Neuronal stem cell (in vitro differentiated cells): ENCODE measurements at regions not wholly inside any gene's neighbourhood (a gene's known extent, or its start where the extent isn't known, plus 50 kb on each side); places are given as distances from the start of the nearest gene placed in this dataset.

Source experiments
- DNase-seq: peaks from one replicate; pipeline ENCODE4 v3.0.0-alpha.2; 2013; ENCODE audit warnings: low spot score
- H2AFZ ChIP-seq: one replicate; pipeline ENCODE4 v1.6.1; 2013; ENCODE audit warnings: mild to moderate bottlenecking, low read length, inconsistent platforms
- H2AK5ac ChIP-seq: 2 replicates; pipeline ENCODE4 v1.6.1; 2013; ENCODE audit warnings: low read depth, mild to moderate bottlenecking, inconsistent platforms, low read length, moderate library complexity, mixed read lengths
- H2BK120ac ChIP-seq: 2 replicates; pipeline ENCODE4 v1.6.1; 2013; ENCODE audit warnings: low read depth, mild to moderate bottlenecking, inconsistent platforms, low read length, moderate library complexity, mixed read lengths
- H2BK12ac ChIP-seq: one replicate; pipeline ENCODE4 v1.6.1; 2013; ENCODE audit warnings: low read length, inconsistent platforms
- H2BK15ac ChIP-seq: 2 replicates; pipeline ENCODE4 v1.6.1; 2013; ENCODE audit warnings: mild to moderate bottlenecking, low read length, inconsistent platforms, mixed read lengths
- H2BK5ac ChIP-seq: one replicate; pipeline ENCODE4 v1.6.1; 2013; ENCODE audit warnings: inconsistent platforms, mild to moderate bottlenecking, low read length, moderate library complexity
- H3K14ac ChIP-seq: one replicate; pipeline ENCODE4 v1.6.1; 2013; ENCODE audit warnings: low read length, inconsistent platforms
- H3K18ac ChIP-seq: 2 replicates; pipeline ENCODE4 v1.6.1; 2013; ENCODE audit warnings: low read length, inconsistent platforms
- H3K23ac ChIP-seq: 2 replicates; pipeline ENCODE4 v1.6.1; 2013; ENCODE audit warnings: low read depth, mild to moderate bottlenecking, mixed read lengths, low read length, inconsistent platforms; ENCODE audit not compliant: poor library complexity
- H3K27ac ChIP-seq: replicated peaks from 3 replicates; pipeline ENCODE4 v1.5.1; 2013; ENCODE audit warnings: low read length, inconsistent platforms
- H3K27me3 ChIP-seq, 3 experiments: 2 replicates each; pipeline ENCODE4 v1.6.1; 2013; ENCODE audit warnings: low read length in 3 of 3, mild to moderate bottlenecking in 2 of 3, inconsistent platforms in 1 of 3, low read depth in 1 of 3, mixed read lengths in 1 of 3, moderate library complexity in 1 of 3; ENCODE audit not compliant: control insufficient read depth in 3 of 3, insufficient read depth in 3 of 3
- H3K36me3 ChIP-seq, 2 donors: replicated peaks in 1 of 2; 2 replicates each; pipeline ENCODE4 v1.6.1; 2013; ENCODE audit warnings: low read length in 2 of 2; ENCODE audit not compliant: control insufficient read depth in 2 of 2, insufficient read depth in 2 of 2
- H3K4ac ChIP-seq: 2 replicates; pipeline ENCODE4 v1.6.1; 2013; ENCODE audit warnings: inconsistent platforms, mild to moderate bottlenecking, low read length, moderate library complexity
- H3K4me1 ChIP-seq, 2 donors: 1 replicate in 1 of 2; 2 replicates in 1 of 2; pipeline ENCODE4 v1.6.1; 2013; ENCODE audit warnings: low read length in 2 of 2, low read depth in 1 of 2; ENCODE audit not compliant: control insufficient read depth in 2 of 2, insufficient read depth in 1 of 2
- H3K4me2 ChIP-seq: one replicate; pipeline ENCODE4 v1.6.1; 2013; ENCODE audit warnings: mild to moderate bottlenecking, low read length, inconsistent platforms; ENCODE audit not compliant: insufficient read depth, poor library complexity, severe bottlenecking
- H3K4me3 ChIP-seq, 2 donors: 2 replicates each; pipeline ENCODE4 v1.5.1; 2013; ENCODE audit warnings: low read length in 2 of 2, mild to moderate bottlenecking in 2 of 2, inconsistent platforms in 1 of 2, moderate library complexity in 1 of 2
- H3K79me1 ChIP-seq: one replicate; pipeline ENCODE4 v1.6.1; 2013; ENCODE audit warnings: low read depth, mild to moderate bottlenecking, inconsistent platforms, low read length, moderate library complexity
- H3K9ac ChIP-seq: one replicate; pipeline ENCODE4 v1.6.1; 2013; ENCODE audit warnings: mild to moderate bottlenecking, low read depth, low read length, inconsistent platforms; ENCODE audit not compliant: poor library complexity
- H3K9me3 ChIP-seq, 2 donors: replicated peaks in 1 of 2; 2 replicates each; pipeline versions ENCODE3 to v1.6.1; 2013; ENCODE audit warnings: low read length in 2 of 2, mild to moderate bottlenecking in 2 of 2, inconsistent platforms in 1 of 2, low read depth in 1 of 2, mixed read lengths in 1 of 2, moderate library complexity in 1 of 2; ENCODE audit not compliant: control insufficient read depth in 2 of 2, insufficient read depth in 1 of 2
- H4K8ac ChIP-seq: one replicate; pipeline ENCODE4 v1.6.1; 2013; ENCODE audit warnings: low read depth, mild to moderate bottlenecking, inconsistent platforms, low read length, moderate library complexity
- H4K91ac ChIP-seq: one replicate; pipeline ENCODE4 v1.6.1; 2013; ENCODE audit warnings: low read length, low read depth, mild to moderate bottlenecking, inconsistent platforms; ENCODE audit not compliant: poor library complexity
- WGBS, 2 donors: extraction: QIAGEN DNeasy Blood & Tissue Kit; methylation state at CpG; one replicate each; pipeline ENCODE4 v1.1.7; 2013; ENCODE audit warnings: missing lambda C conversion rate in 2 of 2, mixed read lengths in 1 of 2; ENCODE audit not compliant: insufficient read length in 2 of 2, insufficient replicate concordance in 1 of 2; ENCODE audit errors: extremely low coverage in 2 of 2; 5-methylcytosine and 5-hydroxymethylcytosine counted together

DNA sequence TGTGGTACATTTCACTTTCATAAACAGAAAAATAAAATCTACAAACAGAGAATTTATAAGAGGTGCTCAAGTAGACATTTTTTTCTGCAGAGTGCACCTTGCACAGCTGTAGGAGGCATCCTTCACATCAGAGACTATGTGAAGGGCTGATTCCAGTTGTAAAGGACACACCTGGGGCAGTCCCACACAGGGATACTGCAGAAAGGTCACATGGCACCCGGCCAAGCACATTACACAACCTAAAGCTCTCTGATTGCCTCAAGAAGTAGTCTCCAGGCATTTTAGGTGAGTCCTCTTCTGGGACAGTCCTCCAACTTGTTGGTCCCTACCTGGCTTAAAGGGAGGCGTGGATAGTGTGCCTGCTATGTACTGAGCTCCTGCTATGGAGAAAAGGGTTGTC is 502.9 kb upstream of the NOX3 start:
- H2AK5ac ChIP-seq = no peak overlapping the region
- H3K79me1 ChIP-seq = no peaks in the 10 kb centered on the region
- no peak overlapping the region for H2BK5ac ChIP-seq
- H3K23ac ChIP-seq = no peak overlapping the region
- H3K4ac ChIP-seq = no peak overlapping the region
- no peaks in the 10 kb centered on the region for H3K9me3 ChIP-seq
- no peaks in the 10 kb centered on the region for H3K4me1 ChIP-seq
- DNase-seq = no peak
- H4K8ac ChIP-seq = no peak overlapping the region
- no peak overlapping the region for H3K4me3 ChIP-seq
- H3K14ac ChIP-seq = no peak overlapping the region
- no peak overlapping the region for H3K18ac ChIP-seq
- H4K91ac ChIP-seq = no peak overlapping the region
- H2AFZ ChIP-seq = no peak overlapping the region
- H3K9ac ChIP-seq = no peak overlapping the region
- H3K27me3 ChIP-seq = no peaks in the 10 kb centered on the region
- H3K27ac ChIP-seq = no peak overlapping the region
- no peak overlapping the region for H2BK15ac ChIP-seq
- H2BK120ac ChIP-seq = no peak overlapping the region
- no peak overlapping the region for H2BK12ac ChIP-seq
- WGBS, 2 donors = no CpG with 5 or more reads among the region's 2 CpGs
- no peak overlapping the region for H3K4me2 ChIP-seq
- no peaks in the 10 kb centered on the region for H3K36me3 ChIP-seq

GRCh38 chr6:155955038-155955437 is 499.4 kb upstream of the NOX3 start:
- H2AFZ ChIP-seq = no peak overlapping the region
- H2BK12ac ChIP-seq = no peak overlapping the region
- no peaks in the 10 kb centered on the region for H3K9me3 ChIP-seq
- H3K27me3 ChIP-seq = no peaks in the 10 kb centered on the region
- no peaks in the 10 kb centered on the region for H3K36me3 ChIP-seq
- no peak overlapping the region for H3K23ac ChIP-seq
- WGBS, 2 donors = no CpG with 5 or more reads among the region's 6 CpGs
- H2BK15ac ChIP-seq = no peak overlapping the region
- H3K4me3 ChIP-seq = no peak overlapping the region
- H3K4me1 ChIP-seq = no peaks in the 10 kb centered on the region
- H3K9ac ChIP-seq = no peak overlapping the region
- no peak overlapping the region for H3K27ac ChIP-seq
- no peak overlapping the region for H2AK5ac ChIP-seq
- no peak overlapping the region for H3K14ac ChIP-seq
- no peak overlapping the region for H4K91ac ChIP-seq
- H3K4me2 ChIP-seq = no peak overlapping the region
- H4K8ac ChIP-seq = no peak overlapping the region
- no peak overlapping the region for H3K4ac ChIP-seq
- no peak overlapping the region for H3K18ac ChIP-seq
- no peak for DNase-seq
- H3K79me1 ChIP-seq = no peaks in the 10 kb centered on the region
- no peak overlapping the region for H2BK120ac ChIP-seq
- H2BK5ac ChIP-seq = no peak overlapping the region

DNA sequence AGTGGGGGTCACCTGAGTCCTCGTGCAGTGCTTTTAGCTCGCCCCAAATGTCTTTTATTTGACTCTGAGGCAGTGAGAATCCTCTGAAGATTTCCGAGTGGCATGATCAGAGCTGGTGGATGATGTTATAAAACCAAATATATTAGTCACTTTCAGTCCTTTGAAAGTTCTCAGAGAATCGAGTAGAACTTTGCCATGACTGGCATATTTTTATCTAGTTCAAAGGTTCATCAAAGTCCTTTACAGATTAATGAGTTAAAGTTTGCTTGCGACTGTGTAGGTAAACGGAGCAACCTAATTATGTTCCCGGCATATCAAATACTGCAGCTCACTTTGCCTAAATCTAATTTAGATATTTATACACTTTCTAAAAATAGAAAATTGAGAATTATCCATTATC is 498.5 kb upstream of the NOX3 start:
- Histone ChIP-seq H3K4me1 (no peaks in the 10 kb centered on the region), H3K79me1 (no peaks in the 10 kb centered on the region), H3K36me3 (no peaks in the 10 kb centered on the region), H4K91ac (no peak overlapping the region), H2BK15ac (no peak overlapping the region), H2BK5ac (no peak overlapping the region), H3K9me3 (no peaks in the 10 kb centered on the region), H3K27me3 (no peaks in the 10 kb centered on the region), H2AK5ac (no peak overlapping the region), H3K14ac (no peak overlapping the region), H3K9ac (no peak overlapping the region), H2AFZ (no peak overlapping the region), H3K4ac (no peak overlapping the region), H2BK120ac (no peak overlapping the region), H3K4me2 (no peak overlapping the region), H3K23ac (no peak overlapping the region), H3K18ac (no peak overlapping the region), H2BK12ac (no peak overlapping the region), H3K27ac (no peak overlapping the region), H3K4me3 (no peak overlapping the region), H4K8ac (no peak overlapping the region)
- no peak for DNase-seq
- WGBS, 2 donors = no CpG with 5 or more reads among the region's 7 CpGs

DNA sequence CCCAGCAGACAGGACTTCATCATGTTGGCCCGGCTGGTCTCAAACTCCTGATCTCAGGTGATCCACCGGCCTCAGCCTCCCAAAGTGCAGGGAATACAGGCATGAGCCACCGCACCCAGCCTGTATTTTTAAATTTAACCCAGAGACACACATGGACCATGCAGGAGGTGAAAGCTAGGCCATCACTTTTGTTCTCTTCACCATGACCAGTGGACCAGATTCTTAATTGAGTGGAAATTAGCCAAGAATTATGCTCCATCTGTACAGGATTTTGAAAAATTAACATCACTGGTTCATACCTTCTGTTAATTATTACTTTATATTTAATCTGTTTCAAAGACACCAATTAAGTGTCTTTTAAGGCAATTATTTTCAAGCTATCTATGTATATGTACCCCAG is 493.6 kb upstream of the NOX3 start:
- DNase-seq = no peak
- H4K8ac ChIP-seq = no peak overlapping the region
- no peak overlapping the region for H3K27ac ChIP-seq
- H3K79me1 ChIP-seq = no peaks in the 10 kb centered on the region
- no peak overlapping the region for H2BK5ac ChIP-seq
- no peaks in the 10 kb centered on the region for H3K36me3 ChIP-seq
- no peak overlapping the region for H4K91ac ChIP-seq
- H3K18ac ChIP-seq = no peak overlapping the region
- H3K4ac ChIP-seq = no peak overlapping the region
- H2AFZ ChIP-seq = no peak overlapping the region
- no peaks in the 10 kb centered on the region for H3K4me1 ChIP-seq
- no peaks in the 10 kb centered on the region for H3K27me3 ChIP-seq
- no peak overlapping the region for H3K4me3 ChIP-seq
- no peaks in the 10 kb centered on the region for H3K9me3 ChIP-seq
- no peak overlapping the region for H2BK12ac ChIP-seq
- H3K4me2 ChIP-seq = no peak overlapping the region
- no peak overlapping the region for H3K9ac ChIP-seq
- no peak overlapping the region for H3K14ac ChIP-seq
- H2BK15ac ChIP-seq = no peak overlapping the region
- H2BK120ac ChIP-seq = no peak overlapping the region
- no peak overlapping the region for H3K23ac ChIP-seq
- no peak overlapping the region for H2AK5ac ChIP-seq
- no CpG with 5 or more reads among the region's 3 CpGs for WGBS, 2 donors
